Ecto neural progenitor cell (in vitro differentiated cells): ENCODE measurements at regions not wholly inside any gene's neighbourhood (a gene's known extent, or its start where the extent isn't known, plus 50 kb on each side); places are given as distances from the start of the nearest gene placed in this dataset.
"Not testable (repeated sequence)": the region's sequence is repeated elsewhere in the genome, so short reads cannot be mapped to it uniquely, and the experiment has no call there.

Experiments
- DNase-seq: peaks from one replicate; pipeline ENCODE4 v3.0.0-alpha.2; 2018; ENCODE audit warnings: low spot score

DNA sequence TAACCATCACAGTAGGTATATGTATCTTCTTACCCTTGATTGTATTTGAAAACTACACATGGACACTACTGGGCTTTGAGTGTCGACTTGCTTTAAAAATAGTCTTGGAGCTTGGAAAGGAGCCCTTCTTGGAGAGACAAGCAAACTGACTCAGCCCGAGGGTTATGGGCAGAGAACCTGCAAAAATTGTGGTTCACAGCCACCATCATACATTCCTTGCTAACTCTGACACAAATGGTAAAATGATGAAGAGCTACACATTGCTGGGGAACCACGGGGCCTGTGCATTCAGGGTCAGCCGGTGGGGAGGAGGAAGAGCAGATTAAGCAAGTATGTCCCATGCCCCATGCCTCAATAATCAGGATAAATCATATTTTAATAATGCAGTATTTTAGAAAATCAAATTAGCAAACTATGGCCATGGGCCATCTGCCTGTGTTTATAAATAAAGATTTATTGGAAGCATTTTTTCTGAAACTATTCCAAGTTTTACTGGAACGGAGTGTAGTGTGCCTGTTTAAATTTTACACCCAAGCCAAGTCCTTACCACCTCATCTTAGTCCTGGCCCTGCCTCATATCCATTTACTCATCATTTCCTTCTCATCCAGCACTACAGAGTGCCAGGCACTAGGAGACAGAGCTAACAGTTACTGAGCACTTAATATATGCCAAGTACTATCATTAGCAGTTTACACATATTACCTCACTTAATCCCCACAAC, 195.7 kb downstream of the PALM2AKAP2 start:
- no peak for DNase-seq

DNA sequence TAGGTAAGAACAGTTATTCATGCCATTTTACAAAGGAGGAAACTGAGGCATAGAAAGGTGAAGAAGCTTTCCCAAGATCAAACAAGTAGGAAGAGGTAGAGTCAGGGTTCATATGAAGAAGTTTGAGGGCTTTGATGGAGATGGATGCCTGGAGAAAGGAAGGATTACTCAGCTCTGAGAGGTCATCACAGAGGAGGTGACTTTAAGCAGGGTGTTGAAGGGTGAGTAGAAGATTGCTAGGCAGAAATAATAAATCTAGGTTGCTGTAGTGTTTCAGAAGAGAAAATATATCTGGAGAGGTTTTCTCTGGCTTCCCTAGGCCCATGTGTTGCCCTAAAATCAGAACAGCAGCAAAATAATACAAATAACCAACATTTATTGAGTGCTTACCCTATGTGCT, 196.3 kb downstream of the PALM2AKAP2 start:
- DNase-seq, result no peak

DNA sequence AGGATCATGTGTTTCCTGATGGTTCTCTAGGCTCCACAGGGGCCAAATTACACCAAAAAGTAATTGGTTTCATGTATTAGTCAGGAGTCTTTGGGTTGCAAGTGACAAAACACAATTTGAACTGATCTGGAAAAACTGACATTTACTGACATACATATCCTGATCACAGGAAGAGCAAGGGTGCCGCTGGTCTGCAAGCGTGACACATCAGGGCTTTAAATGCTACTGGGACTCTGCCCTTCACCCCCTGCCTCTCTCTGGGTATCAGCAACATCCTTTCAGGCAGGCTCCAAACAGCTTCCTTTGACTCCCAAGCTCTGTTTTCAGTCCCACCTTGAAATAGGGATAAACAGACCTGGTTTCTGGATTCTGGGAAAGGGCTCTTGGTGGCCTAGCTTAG, 197.5 kb downstream of the PALM2AKAP2 start:
- DNase-seq, result peak; percentile 11

DNA sequence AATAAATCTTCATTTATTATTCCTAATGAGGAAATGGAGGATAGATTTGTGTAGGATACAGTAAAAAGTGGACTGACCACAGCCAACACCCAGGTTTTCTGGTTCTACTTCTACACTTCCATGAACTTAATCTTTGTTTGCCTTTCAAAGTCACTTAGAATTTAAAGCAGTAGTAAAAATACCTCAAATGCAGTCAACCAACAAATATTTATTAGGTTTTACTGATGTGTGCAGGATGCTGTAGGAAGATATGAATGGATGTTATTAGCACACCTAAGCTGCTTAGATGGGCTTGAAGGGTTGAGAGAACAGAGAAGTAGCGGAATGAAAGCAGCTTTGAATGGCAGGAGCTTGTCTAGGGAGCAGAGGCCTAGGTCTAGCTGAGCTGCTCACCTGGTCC, 201.1 kb downstream of the PALM2AKAP2 start:
- no peak for DNase-seq

DNA sequence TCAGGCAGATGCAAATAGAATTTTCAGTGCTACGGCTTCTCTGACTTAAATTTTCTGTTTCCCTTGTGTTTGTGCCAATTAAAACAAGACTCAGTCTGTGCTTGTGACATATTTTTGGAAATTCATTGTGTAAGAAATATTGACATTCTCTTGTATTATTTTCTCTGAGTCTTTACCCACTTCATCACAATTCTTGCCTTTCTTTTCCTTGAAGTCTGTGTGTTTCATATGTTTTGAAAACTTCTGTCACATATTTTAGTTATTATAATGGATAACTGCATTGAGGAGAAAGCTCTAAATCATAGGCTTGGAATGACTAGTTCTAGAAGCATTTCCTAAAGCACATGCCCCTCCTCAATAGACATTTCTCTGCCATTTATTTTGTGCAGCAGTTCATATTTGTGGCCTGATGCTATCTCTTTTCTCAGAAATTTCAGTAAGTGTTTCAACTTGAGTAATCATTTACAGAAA, 206.6 kb downstream of the PALM2AKAP2 start:
- no peak for DNase-seq

DNA sequence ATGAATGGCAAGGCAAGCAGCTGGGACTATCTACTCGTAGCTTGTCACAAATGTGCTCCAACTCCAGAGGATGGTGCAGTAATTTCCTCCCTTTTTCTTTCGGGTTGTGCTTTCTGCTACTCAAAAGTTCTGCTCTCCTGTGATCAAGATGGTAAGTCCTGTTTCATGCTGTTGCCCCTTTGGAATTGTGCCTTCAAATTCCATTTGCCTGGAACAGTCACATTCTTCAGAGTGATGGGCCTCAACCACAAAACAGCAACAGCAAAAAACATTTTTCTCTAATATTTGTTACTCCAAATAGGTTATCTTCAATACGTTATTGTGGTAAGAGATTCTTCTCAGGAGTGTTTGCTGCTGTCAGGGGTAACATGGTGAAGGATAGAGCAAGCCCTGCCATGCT, 209.3 kb downstream of the PALM2AKAP2 start:
- DNase-seq, result no peak

DNA sequence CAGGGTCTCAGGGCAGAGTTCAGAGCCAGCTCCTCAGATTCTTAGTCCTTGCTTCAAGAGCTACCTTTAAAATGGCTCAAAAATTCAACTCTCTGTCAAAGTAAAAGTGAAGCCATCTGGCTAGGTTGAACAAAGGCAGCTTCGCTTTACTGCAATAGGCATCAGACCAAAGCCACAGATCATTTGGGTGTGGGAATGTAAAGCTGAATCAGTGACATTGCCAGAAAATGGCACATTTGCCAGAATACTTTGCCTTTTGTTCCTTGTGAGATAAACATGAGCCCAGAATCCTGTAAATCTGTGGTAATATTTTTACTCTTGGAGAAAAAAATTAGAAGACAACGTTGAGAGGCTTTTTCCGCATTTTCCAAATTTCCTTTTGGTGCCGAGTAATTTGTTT, 210.5 kb downstream of the PALM2AKAP2 start:
- DNase-seq, result no peak

DNA sequence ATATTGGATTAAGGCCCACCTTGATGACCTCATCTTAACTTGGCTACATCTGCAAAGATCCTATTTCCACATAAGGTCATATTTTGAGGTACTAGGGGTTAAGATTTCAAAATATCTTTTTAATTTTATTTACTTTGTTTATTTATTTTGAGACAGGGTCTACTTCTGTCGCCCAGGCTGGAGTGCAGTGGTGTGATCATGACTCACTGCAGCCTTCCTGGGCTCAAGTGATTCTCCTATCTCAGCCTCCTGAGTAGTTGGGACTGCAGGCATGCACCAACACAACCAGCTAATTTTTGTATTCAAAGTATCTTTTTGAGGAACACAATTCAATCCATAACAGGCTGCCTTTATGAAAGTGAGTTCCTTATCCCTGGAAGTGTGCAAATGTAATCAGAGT, 212.3 kb downstream of the PALM2AKAP2 start:
- DNase-seq, result no peak

DNA sequence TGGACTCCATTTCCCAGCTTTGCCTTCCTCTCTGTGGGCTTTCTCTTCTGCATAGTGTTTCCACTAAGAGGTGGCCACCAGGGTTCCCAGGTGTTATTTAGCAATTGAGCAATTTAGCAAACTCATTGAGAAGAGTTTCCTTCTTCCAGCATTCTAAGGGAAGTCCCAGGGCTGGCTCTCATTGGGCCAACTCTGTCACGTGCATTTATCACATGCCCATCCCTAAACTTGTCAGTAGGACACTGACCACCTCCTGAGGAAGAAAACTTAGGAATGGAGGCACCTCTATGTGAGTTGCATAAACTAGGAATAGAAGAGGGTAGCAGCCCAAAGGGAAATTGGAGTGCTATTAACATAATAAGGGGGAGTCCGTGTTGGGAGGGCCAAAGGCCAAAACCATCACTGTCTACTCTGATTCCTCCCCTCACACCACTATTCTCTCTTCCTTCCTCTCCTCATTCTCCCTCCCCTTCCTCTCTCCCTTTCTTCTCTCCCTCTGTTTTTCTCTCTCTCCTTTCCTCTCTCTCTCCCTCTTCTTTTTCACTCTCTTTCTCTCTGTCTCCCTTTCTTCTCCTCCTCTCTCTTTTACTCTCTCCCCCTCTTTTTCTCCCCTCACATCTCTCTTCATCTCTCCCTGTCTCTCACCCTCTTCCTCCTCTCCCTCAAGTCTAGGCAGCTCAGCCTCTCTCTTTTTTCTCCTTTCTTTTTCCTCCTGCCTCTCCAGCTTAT, 213.4 kb downstream of the PALM2AKAP2 start:
- no peak for DNase-seq

DNA sequence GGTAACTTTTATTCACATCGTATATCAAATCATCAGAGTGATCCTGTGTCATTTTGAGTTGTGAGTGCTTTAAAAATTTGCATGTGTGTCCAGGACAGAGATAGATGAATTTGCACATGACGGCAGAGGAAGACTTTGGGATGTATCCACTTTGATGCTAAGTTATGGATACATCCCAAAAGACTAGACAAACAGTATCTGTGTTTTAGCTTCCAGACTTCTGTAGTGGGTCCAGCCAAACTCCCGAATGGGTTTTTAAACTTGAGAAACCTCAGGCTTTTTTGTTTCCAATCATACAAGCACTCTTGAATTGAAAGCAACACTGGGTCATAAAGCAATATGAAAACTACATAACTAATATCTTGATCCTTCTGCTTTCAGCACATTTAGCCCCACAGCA, 213.8 kb downstream of the C9orf152 start:
- no peak for DNase-seq

DNA sequence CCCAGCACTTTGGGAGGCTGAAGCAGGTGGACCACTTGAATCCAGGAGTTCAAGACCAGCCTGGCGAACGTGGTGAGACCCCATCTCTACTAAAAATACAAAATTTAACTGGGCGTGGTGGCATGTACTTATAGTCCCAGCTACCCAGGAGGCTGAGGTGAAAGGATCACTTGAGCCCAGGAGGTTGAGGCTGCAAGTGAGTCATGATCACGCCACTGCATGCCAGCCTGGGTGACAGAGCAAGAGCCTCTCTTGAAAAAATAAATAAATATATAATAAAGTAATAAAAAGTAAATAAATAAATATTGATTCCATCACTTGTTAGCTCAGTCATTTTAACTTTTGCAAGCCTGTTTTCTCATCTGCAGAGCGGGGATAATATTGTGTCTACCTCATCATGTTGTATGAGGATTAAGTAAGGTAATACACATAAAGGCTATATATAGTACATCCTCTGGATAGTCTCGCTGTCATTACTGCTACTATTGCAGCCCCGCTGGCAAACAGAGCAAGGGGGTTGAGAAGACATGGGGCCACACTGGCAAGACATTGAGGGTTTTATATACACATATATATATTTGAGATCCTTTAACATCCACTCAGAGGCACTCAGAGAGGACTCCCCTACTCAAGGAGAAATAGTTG, 210.9 kb downstream of the C9orf152 start:
- DNase-seq, result no peak

DNA sequence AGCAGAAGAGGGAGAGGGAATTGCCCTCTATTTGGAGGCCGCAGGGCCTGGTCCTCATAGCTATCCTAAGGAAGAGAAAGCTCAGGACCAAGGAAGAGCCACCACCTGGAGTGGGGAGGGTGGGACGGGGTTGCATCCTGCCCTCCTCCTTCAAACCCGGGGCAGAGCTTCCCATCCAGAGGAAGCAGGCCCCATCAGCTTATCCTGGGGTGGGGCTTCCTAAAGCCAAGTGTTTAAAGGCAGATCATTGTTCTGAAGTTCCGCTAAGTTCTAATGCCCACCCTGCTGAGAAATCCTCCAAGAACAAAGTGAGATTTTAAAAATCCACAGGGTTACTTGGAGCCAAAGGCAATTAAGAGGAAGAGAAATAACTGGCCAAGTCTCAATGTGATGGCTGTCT, 210.3 kb downstream of the C9orf152 start:
- DNase-seq, result no peak

DNA sequence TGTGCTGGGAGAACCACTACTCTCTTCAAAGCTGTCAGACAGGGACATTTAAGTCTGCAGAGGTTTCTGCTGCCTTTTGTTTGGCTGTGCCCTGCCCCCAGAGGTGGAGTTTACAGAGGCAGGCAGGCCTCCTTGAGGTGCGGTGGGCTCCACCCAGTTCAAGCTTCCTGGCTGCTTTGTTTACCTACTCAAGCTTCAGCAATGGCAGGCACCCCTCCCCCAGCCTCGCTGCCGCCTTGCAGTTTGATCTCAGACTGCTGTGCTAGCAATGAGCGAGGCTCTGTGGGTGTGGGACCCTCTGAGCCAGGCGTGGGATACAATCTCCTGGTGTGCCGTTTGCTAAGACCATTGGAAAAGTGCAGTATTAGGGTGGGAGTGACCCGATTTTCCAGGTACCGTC, 202.4 kb downstream of the C9orf152 start:
- not testable (repeated sequence) for DNase-seq

DNA sequence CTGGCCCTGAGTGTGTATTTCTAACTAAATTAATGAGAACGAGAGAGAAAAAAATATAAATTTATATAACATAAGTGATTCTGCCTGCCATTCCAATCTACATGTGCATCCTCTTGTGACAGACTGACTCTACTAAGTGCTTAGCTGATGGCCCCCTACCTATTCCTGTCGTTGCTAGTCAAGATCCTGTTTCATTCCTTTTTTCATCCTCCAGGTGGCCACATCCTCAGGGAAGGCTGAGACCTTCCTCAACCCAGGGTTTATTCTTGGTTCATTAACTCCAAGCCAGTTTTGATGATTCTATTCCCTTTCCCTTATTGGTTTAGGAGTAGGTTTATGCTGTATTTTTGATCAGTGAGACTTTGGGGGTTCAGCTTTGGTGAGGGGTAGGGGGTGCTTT, 201.3 kb downstream of the C9orf152 start:
- no peak for DNase-seq

DNA sequence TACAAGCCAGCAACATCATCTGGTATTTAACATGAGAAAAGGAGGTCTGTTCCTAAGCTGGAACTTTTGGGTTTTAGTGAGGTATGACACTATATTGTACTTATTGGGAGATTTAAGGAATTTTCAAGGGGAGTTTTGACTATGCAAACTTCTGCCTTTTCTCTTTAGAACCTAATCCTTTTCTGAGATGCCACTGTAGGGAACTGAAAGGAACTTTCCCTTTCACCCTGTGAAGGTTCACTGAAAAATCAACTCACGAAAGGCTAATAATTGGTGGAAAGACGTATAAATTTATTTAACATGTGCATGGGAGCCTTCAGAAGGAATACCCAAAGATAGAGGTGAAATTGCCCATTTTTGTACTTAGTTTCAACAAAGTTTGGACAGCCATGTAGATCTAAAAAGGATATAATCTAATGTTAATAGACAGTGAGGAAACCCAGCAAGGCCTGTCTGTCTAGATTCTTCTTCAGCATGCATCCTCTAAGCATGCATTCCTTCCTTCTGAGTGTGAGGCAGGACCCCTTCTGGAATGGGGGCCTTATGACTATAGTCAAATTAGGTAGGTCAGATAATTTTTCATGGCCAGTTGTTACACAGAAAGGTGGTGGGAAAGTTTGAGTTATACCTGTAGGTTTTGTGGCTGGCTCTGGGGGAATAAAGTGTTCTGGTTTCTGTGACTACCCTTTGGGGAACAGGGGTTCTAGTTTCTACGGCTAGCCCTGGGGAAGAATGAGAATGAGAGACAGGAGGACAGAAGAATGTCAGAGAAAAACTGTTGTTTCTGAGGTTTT, 200.3 kb downstream of the C9orf152 start:
- no peak for DNase-seq

DNA sequence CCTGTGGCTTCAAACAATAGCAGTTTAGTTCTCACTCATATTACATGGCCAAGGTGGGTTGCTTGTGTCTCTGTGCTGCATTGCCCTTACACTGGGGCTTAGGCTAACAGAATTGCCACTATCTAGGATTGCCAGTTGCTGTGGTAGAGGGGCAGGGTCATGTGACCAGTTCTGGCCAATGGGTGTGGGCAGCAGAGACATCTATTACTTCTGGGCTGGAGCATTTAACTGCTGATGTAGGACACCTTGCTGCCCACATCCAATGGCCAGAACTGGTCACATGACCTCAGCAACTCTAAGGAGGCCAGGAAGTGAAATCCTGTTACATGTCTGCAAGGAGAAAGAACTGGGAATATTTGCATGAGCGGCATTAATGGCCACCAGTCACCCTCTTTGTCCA, 199.3 kb downstream of the C9orf152 start:
- DNase-seq, result no peak

DNA sequence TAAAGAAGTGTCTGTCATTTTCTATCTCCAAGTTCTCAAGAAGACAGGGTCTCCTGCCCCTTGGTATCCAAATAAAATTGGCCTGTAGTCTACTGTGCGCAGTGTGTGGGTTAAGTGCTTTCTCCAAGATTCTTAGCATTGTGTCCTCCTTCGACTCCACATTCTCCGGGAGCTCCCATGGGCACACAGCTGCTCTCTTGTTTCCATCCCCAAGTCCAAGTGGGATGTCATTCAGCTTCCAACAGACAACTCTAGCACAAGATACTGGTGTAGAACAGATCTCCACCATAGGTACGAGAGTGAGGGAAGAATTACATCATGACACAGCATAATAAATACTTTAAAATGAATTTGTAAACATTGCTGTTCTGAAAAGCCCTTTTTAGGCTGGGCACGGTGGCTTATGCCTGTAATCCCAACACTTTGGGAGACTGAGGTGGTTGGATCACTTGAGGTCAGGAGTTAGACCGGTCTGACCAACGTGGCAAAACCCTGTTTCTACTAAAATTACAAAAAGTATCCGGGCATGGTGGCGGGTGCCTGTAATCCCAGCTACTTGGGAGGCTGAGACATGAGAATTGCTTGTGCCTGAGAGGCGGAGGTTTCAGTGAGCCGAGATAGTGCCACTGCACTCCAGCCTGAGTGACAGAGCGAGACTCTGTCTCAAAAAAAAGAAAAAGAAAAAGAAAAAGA, 196.2 kb downstream of the C9orf152 start:
- DNase-seq, result no peak

DNA sequence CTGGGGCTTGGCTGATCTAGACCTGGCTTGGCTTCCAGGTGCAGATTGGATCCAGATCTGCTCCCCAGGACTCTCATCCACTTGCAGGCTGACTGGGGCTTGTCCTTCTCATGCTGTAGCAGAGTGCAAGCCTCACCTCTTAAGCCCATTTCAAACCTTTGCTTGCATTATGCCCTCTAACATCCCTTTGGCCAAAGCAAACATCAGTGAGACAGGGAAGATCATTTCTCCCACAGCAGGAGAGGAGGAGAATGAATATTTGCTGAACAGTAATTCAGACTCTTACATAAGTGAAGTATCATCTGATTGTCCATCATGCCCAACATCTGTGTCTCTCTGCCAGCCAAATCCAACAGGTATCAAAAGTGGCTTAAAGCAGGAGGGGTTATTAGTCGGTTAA, 194.9 kb downstream of the C9orf152 start:
- no peak for DNase-seq

DNA sequence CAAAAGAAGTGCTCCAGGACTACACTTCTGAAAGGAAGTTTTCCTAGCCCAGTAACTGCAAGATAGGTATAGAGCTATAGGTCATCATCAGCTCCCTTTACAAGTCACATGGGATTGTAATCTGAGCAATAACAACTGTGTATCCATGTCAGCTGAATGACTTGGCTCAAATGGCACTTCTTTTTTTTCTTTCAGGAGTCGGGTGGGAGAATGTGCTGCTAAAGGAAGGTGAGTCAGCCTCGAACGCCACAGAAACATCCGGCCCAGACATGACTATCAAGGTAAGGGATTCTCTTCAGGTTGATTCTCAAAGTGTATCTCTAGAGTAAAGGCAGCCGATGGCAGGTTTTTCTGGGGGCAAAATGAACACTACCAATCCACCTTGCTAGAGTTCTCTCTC, 192.2 kb downstream of the C9orf152 start:
- no peak for DNase-seq

DNA sequence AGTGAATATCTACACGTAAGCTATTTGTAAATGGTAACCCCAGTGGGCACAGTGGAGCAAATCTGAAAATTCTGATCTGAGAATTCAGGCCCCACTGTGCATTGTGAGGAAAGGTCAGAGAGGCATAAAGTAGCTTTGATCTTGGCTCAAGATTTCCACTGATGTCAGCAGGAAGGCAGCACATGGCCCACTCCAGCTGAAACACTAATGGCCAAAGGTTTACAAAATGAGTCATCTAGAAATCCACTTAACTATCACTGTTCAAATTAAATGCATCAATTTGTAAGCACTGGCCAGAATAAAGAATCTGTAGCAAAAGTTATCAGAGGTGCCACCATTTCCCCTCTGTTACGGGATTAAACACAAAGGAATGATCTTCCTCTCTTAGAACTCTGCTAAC, 191.6 kb downstream of the C9orf152 start:
- no peak for DNase-seq

DNA sequence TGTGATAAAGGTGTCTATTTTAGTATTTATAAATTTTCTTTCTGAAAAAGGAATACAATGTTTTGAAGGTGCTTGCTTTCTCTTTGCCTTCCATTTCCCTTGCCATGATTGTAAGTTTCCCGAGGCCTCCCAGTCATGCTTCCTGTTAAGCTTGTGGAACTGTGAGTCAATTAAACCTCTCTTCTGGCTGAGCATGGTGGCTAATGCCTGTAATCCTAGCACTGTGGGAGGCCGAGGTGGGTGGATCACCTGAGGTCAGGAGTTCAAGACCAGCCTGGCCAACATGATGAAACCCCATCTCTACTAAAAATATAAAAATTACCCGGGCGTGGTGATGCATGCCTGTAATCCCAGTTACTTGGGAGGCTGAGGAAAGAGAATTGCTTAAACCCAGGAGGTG, 187.7 kb downstream of the C9orf152 start:
- DNase-seq, result not testable (repeated sequence)

DNA sequence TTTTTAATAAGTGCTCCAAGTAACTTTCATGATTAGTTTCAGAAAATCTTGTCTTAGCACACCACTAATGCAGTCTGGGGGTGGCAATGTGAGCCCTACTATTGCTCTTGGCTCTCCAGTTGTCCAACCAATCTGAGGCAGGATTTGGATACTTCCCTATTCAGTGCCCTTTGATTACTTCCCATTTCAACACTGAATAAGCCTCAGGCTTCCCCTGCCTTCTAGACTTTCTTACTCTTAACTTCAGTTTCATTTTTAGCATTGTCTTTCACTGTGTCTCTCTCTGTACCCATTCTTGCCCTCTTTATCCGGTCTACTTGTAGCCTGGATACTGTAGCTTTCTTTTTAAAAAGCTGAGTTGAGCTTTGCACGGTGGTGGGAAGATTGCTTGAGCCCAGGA, 186.1 kb downstream of the C9orf152 start:
- no peak for DNase-seq
